ENCODE measurements at regions not wholly inside any gene's neighbourhood (a gene's known extent, or its start where the extent isn't known, plus 50 kb on each side); places are given as distances from the start of the nearest gene placed in this dataset.
"Not testable (repeated sequence)": the region's sequence is repeated elsewhere in the genome, so short reads cannot be mapped to it uniquely, and the experiment has no call there.

GRCh38 chr5:144035046-144035740 is 135.3 kb downstream of the YIPF5 start:
- H3K4me1 Mint-ChIP-seq = no peaks in the 10 kb centered on the region
- H3K36me3 Mint-ChIP-seq (ENCODE audit: low read depth) = no peaks in the 10 kb centered on the region
- peaks cover 30% of the 10 kb centered on the region for H3K27me3 Mint-ChIP-seq
- no peak overlapping the region for H3K4me3 Mint-ChIP-seq
- H3K27ac Mint-ChIP-seq = no peak overlapping the region
- no peak for DNase-seq
- ATAC-seq = no peak
- no peaks in the 10 kb centered on the region for H3K9me3 ChIP-seq (ENCODE audit: control insufficient read depth, low read length, poor library complexity, severe bottlenecking)

- H3K27me3 Mint-ChIP-seq = peaks cover 27% of the 10 kb centered on the region
- no peaks in the 10 kb centered on the region for H3K36me3 Mint-ChIP-seq (ENCODE audit: low read depth)
- H3K27ac Mint-ChIP-seq = no peak overlapping the region
- ATAC-seq (no peak), DNase-seq (no peak)
- H3K9me3 ChIP-seq (ENCODE audit: control insufficient read depth, low read length, poor library complexity, severe bottlenecking) = no peaks in the 10 kb centered on the region
- no peak overlapping the region for H3K4me3 Mint-ChIP-seq
- no peaks in the 10 kb centered on the region for H3K4me1 Mint-ChIP-seq
Observed at GRCh38 chr5:144036476-144036875, 134.0 kb downstream of the YIPF5 start.

GRCh38 chr5:144040615-144041305 is 129.7 kb downstream of the YIPF5 start:
- ATAC-seq = no peak
- Mint-ChIP-seq H3K27me3 (peaks cover 23% of the 10 kb centered on the region), H3K36me3 (ENCODE audit: low read depth) (no peaks in the 10 kb centered on the region), H3K27ac (no peak overlapping the region), H3K4me1 (no peaks in the 10 kb centered on the region), H3K4me3 (no peak overlapping the region)
- no peak for DNase-seq
- no peaks in the 10 kb centered on the region for H3K9me3 ChIP-seq (ENCODE audit: control insufficient read depth, low read length, poor library complexity, severe bottlenecking)

GRCh38 chr5:144042156-144042555 is 128.3 kb downstream of the YIPF5 start:
- H3K27me3 Mint-ChIP-seq = peaks cover 18% of the 10 kb centered on the region
- H3K27ac Mint-ChIP-seq = no peak overlapping the region
- no peak overlapping the region for H3K4me3 Mint-ChIP-seq
- H3K4me1 Mint-ChIP-seq = no peaks in the 10 kb centered on the region
- DNase-seq = no peak
- ATAC-seq = no peak
- no peaks in the 10 kb centered on the region for H3K9me3 ChIP-seq (ENCODE audit: control insufficient read depth, low read length, poor library complexity, severe bottlenecking)
- no peaks in the 10 kb centered on the region for H3K36me3 Mint-ChIP-seq (ENCODE audit: low read depth)

- ATAC-seq = no peak
- Mint-ChIP-seq H3K27me3 (peaks cover 14% of the 10 kb centered on the region), H3K4me1 (no peaks in the 10 kb centered on the region)
Observed at GRCh38 chr5:144048259-144048856, 122.1 kb downstream of the YIPF5 start.

GRCh38 chr5:144055391-144055790 is 115.1 kb downstream of the YIPF5 start:
- not testable (repeated sequence) for H3K27me3 Mint-ChIP-seq; H3K9me3 ChIP-seq (ENCODE audit: control insufficient read depth, low read length, poor library complexity, severe bottlenecking); H3K4me1 Mint-ChIP-seq; DNase-seq; H3K4me3 Mint-ChIP-seq; ATAC-seq; H3K36me3 Mint-ChIP-seq (ENCODE audit: low read depth); H3K27ac Mint-ChIP-seq

More at GRCh38 chr5:144048259-144048856, 122.1 kb downstream of the YIPF5 start:
- H3K36me3 Mint-ChIP-seq (ENCODE audit: low read depth) = no peaks in the 10 kb centered on the region
- no peak overlapping the region for H3K27ac Mint-ChIP-seq
- no peak for DNase-seq
- H3K9me3 ChIP-seq (ENCODE audit: control insufficient read depth, low read length, poor library complexity, severe bottlenecking) = no peaks in the 10 kb centered on the region
- H3K4me3 Mint-ChIP-seq = no peak overlapping the region

GRCh38 chr5:144060091-144060490 is 110.4 kb downstream of the YIPF5 start:
- not testable (repeated sequence) for DNase-seq; ATAC-seq; H3K27ac Mint-ChIP-seq; H3K36me3 Mint-ChIP-seq (ENCODE audit: low read depth); H3K4me1 Mint-ChIP-seq; H3K4me3 Mint-ChIP-seq; H3K9me3 ChIP-seq (ENCODE audit: control insufficient read depth, low read length, poor library complexity, severe bottlenecking); H3K27me3 Mint-ChIP-seq

- Mint-ChIP-seq H3K4me1 (no peaks in the 10 kb centered on the region), H3K36me3 (ENCODE audit: low read depth) (no peaks in the 10 kb centered on the region)
- no peak for ATAC-seq
Observed at GRCh38 chr5:144060598-144060997, 109.9 kb downstream of the YIPF5 start.

GRCh38 chr5:144065786-144066185 is 104.7 kb downstream of the YIPF5 start:
- Mint-ChIP-seq H3K4me3 (no peak overlapping the region), H3K27ac (no peak overlapping the region), H3K4me1 (no peaks in the 10 kb centered on the region), H3K36me3 (ENCODE audit: low read depth) (no peaks in the 10 kb centered on the region), H3K27me3 (no peaks in the 10 kb centered on the region)
- DNase-seq (no peak), ATAC-seq (no peak)
- H3K9me3 ChIP-seq (ENCODE audit: control insufficient read depth, low read length, poor library complexity, severe bottlenecking) = no peaks in the 10 kb centered on the region

More at GRCh38 chr5:144060598-144060997, 109.9 kb downstream of the YIPF5 start:
- Mint-ChIP-seq H3K27me3 (no peaks in the 10 kb centered on the region), H3K4me3 (no peak overlapping the region), H3K27ac (no peak overlapping the region)
- DNase-seq = no peak
- H3K9me3 ChIP-seq (ENCODE audit: control insufficient read depth, low read length, poor library complexity, severe bottlenecking) = no peaks in the 10 kb centered on the region

GRCh38 chr5:144072518-144072927 is 97.9 kb downstream of the YIPF5 start:
- Mint-ChIP-seq H3K4me1 (no peaks in the 10 kb centered on the region), H3K4me3 (no peak overlapping the region), H3K27ac (no peak overlapping the region), H3K36me3 (ENCODE audit: low read depth) (no peaks in the 10 kb centered on the region), H3K27me3 (peaks cover 19% of the 10 kb centered on the region)
- no peak for DNase-seq
- H3K9me3 ChIP-seq (ENCODE audit: control insufficient read depth, low read length, poor library complexity, severe bottlenecking) = peaks cover under 1% of the 10 kb centered on the region
- ATAC-seq = no peak

- DNase-seq (no peak), ATAC-seq (no peak)
- no peak overlapping the region for H3K4me3 Mint-ChIP-seq
- no peaks in the 10 kb centered on the region for H3K36me3 Mint-ChIP-seq (ENCODE audit: low read depth)
- H3K27ac Mint-ChIP-seq = no peak overlapping the region
- no peaks in the 10 kb centered on the region for H3K4me1 Mint-ChIP-seq
- peaks cover 19% of the 10 kb centered on the region for H3K27me3 Mint-ChIP-seq
- H3K9me3 ChIP-seq (ENCODE audit: control insufficient read depth, low read length, poor library complexity, severe bottlenecking) = peaks cover 4% of the 10 kb centered on the region
Observed at GRCh38 chr5:144076521-144077083, 93.9 kb downstream of the YIPF5 start.

GRCh38 chr5:144083185-144083584 is 87.3 kb downstream of the YIPF5 start:
- no peak for DNase-seq
- H3K4me3 Mint-ChIP-seq = no peak overlapping the region
- no peaks in the 10 kb centered on the region for H3K27me3 Mint-ChIP-seq
- no peak overlapping the region for H3K27ac Mint-ChIP-seq
- no peaks in the 10 kb centered on the region for H3K36me3 Mint-ChIP-seq (ENCODE audit: low read depth)
- no peak for ATAC-seq
- no peaks in the 10 kb centered on the region for H3K9me3 ChIP-seq (ENCODE audit: control insufficient read depth, low read length, poor library complexity, severe bottlenecking)
- H3K4me1 Mint-ChIP-seq = no peaks in the 10 kb centered on the region

- Mint-ChIP-seq H3K27ac (no peak overlapping the region), H3K4me1 (peaks cover 5% of the 10 kb centered on the region), H3K36me3 (ENCODE audit: low read depth) (no peaks in the 10 kb centered on the region), H3K27me3 (no peaks in the 10 kb centered on the region), H3K4me3 (no peak overlapping the region)
- H3K9me3 ChIP-seq (ENCODE audit: control insufficient read depth, low read length, poor library complexity, severe bottlenecking) = no peaks in the 10 kb centered on the region
- ATAC-seq = no peak
- no peak for DNase-seq
Observed at GRCh38 chr5:144084971-144085370, 85.5 kb downstream of the YIPF5 start.

All from T-helper 17 cell (primary cell).